ENCODE measurements at regions not wholly inside any gene's neighbourhood (a gene's known extent, or its start where the extent isn't known, plus 50 kb on each side); places are given as distances from the start of the nearest gene placed in this dataset.
"Not testable (repeated sequence)": the region's sequence is repeated elsewhere in the genome, so short reads cannot be mapped to it uniquely, and the experiment has no call there.

GRCh38 chr13:79187917-79188690 is 218.0 kb downstream of the RBM26 start:
- no peak for DNase-seq

DNA sequence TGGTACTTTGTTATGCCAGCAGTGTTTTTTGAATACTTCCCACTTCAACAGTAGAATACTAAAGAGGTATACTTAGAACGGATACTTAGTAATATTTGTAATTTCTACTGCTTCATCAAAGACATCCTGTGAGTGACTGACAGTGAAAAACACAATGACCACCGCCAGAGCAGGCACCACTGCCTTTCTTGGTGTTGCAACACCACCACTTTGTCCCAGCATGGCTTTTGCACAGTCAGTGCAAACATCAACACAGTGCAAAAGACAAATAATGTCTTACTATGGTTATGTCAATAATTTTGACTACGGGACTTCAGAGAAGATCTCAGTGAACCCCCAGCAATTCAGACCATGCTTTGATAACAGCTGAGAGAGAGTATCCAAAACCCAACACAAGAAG is 220.5 kb downstream of the RBM26 start:
- DNase-seq: no peak

- DNase-seq: no peak
These were observed 222.8 kb downstream of the RBM26 start for GRCh38 chr13:79183231-79183630.

- not testable (repeated sequence) for DNase-seq
These were observed 232.4 kb downstream of the RBM26 start for GRCh38 chr13:79173691-79174090.

GRCh38 chr13:79172924-79173323 is 233.1 kb downstream of the RBM26 start:
- not testable (repeated sequence) for DNase-seq

DNA sequence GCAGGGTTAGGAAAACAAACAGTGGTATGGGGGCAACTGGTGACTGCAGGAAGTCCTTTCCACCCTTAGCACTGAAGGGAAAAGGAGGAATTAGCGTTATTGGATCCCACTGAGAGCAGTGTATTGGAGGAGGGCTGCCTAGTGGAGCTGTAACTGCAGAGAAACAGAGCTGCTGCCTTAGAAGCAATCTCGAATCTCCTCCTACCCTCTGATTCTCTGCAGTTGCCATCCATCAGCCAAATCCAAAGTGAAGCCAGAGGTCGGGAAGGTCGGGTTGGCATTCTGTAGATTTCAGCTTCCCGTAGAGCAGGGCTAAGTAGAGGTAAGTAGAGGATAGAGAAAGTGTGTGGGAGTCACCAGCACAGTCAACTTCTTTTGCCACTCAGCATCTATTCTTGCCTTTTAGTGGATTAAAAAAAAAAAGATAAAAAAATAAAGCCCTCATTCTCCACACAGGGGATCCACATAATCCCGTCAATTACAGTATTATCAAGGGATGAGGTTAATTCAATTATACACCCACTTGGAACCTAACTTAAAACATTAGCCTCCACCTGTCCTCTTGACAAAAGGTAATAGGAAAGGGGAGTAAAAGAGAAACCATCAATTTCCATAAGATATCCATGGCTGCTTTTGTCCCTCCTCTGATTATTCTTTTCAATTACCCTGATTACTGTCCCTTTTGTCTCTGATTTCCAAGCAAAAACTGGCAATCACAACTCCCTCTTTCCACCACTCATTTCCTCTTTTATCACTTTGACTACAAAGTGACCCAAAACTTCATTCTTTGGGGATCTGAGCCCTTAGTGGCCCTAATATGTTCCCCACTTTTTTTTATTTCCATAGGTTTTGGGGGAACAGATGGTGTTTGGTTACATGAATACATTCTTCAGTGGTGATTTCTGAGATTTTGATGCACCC is 234.7 kb downstream of the RBM26 start:
- DNase-seq: no peak

- DNase-seq: no peak
These were observed 245.2 kb downstream of the RBM26 start for GRCh38 chr13:79160818-79161217.

GRCh38 chr13:79155883-79156282 is 250.2 kb downstream of the RBM26 start:
- DNase-seq: no peak

DNA sequence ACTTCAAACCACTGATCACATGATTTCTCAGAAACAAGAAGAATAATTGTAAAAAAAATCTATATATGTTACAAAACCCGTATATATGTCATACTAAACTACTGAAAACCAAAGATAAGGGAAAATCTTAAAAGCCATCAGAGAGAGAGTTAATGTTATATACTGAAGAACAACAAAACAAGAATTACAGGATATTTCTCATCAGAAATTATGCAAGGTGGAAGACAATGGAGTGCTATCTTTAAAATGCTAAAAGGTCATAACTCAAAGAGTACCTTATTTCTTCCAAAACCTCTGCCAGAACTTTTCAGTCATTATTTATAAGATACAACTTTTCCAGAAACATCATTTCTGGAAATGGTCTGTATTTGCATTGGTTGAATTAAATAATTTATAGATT is 256.8 kb downstream of the RBM26 start:
- DNase-seq: no peak

GRCh38 chr13:79141082-79141481 is 265.0 kb downstream of the RBM26 start:
- no peak for DNase-seq

DNA sequence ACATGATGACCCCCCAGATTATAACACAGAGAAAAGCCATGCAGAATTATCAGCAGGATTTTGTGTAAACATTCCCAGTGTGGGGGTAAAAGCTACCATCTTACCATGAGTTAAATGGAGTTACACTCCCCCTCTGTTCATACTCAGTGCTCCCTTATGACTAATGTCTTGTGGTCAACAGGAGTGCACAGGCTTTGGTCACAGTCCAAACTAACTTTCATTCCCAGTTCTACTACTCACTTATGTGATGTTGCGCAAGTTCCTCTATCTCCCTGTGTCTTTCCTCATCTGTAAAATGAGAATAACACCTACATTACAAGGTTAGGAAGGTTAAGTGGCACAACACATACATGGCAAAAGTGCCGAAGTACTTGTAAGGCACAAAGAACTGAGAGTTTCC is 277.9 kb downstream of the RBM26 start:
- no peak for DNase-seq

GRCh38 chr13:79126706-79127105 is 279.3 kb downstream of the RBM26 start:
- DNase-seq: no peak

GRCh38 chr13:79124183-79124582 is 281.9 kb downstream of the RBM26 start:
- DNase-seq: no peak

- no peak for DNase-seq
These were observed 284.8 kb downstream of the RBM26 start for GRCh38 chr13:79121286-79121685.

DNA sequence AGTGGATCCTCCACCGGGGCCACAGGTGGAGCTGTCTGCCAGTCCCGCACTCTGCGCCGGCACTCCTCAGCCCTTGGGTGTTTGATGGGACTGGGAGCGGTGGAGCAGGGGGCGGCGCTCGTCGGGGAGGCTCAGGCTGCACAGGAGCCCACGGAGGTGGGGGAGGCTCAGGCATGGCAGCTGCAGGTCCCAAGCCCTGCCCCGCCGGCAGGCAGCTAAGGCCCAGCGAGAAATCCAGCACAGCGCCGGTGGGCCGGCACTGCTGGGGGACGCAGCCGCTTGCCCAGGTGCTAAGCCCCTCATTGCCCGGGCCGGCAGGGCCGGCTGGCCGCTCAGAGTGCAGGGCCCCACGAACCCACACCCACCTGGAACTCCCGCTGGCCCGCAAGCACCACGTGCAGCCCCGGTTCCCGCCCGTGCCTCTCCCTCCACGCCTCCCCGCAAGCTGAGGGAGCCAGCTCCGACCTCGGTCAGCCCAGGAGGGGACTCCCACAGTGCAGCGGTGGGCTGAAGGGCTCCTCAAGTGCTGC is 286.4 kb downstream of the RBM26 start:
- no peak for DNase-seq

DNA sequence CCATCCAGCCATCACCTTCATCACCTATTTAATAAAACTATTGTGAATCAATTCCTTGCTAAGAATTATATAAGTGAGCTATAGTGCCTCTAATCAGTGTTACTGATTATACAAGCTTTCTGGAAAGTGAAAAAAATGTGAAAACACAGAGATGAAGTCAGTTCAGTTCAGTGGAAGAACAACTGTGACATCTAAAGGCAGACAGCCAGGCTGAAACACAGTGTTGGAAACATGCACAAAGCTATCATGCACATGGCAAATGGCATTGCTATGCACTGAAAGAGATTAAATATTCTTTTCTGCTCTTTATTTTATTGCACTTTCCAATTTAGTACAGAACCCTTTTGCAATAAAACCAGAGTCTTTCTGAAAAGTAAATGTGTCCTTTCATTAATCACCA is 294.0 kb downstream of the RBM26 start:
- no peak for DNase-seq

DNA sequence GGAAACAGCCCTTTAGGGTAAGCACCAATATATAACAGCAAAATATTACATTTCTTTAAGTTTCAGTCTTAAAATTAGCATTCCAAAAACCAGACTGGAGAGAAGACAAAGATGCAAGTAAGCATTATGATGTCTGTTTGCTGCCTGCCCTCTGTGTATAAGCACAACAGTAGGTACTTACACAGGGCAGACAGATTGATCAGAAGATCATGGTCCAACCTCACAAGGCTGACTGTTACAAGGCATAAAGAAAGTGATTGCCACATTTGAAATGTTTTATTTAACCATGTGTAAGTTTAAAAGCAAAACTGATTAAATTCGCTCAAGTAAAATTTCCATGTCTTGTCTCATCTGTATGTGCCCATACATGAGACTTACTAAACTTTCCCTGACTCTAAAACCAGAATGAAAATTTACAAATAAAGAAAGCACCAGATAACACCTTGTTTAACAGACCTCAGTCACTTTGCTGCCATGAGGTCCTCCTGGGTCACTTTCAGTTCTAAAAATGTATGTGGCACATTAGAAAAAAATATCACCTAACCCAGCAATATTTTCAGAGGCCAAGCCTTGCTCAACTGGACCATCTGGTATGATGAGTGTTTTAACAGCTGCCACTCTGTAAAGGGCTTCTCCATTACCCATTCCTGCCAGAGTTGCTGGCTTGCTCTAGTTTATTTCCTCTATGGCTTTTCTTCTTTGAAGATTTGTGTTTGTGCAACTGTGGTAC is 297.0 kb downstream of the RBM26 start:
- no peak for DNase-seq

GRCh38 chr13:79098596-79098995 is 307.5 kb downstream of the RBM26 start:
- DNase-seq: no peak

- DNase-seq: no peak
These were observed 308.9 kb downstream of the RBM26 start for GRCh38 chr13:79097201-79097600.

DNA sequence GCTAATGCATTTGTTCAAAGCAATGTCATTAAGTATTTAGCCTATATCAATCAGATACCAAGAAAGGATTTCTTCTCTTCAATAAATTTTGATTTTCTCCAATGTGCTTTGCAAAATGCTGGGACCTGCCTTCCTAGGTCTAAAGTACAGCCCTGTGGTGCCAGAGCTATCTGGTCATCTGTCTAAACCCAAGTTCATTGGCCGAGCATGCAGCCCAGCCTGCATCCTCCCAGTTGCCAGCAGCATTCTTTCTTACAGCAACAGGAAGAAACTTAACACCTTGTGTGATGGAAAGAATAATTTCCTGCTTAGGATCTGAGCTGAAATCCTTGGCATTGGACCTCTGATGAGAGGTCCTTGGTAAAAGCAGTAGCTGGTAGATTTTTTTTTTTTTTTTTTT is 310.0 kb downstream of the RBM26 start:
- DNase-seq: no peak

DNA sequence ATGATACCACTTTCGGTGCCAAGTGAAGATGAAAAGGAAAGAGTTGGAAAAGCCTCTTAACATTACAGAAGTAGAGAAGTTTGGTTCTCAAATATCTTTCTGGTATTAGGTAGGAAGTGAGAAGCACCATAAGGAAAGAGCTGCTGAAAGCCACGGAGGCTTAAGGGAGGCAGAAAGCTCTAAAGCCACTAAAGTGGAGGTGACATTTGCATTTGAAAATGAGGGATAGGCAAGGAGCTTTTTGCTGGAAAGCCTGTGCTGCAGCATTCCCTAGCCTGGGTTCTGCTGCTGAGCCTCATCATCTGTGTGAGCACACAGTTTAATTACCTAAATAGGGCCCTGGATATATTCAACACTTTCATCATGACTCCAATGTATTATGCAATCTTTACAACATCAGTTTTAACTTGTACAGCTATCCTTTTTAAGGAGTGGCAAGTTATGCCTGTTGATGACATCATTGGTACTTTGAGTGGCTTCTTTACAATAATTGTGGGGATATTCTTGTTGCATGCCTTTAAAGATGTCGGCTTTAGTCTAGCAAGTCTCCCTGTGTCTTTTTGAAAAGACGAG is 315.4 kb downstream of the RBM26 start:
- DNase-seq: no peak

- no peak for DNase-seq
These were observed 321.1 kb downstream of the RBM26 start for GRCh38 chr13:79084802-79085424.

Data from CD4-positive, alpha-beta T cell treated with Interferon alpha-2 for 1 hour (primary cell).